Lung (tissue), 11 donors: ENCODE measurements at regions not wholly inside any gene's neighbourhood (a gene's known extent, or its start where the extent isn't known, plus 50 kb on each side); places are given as distances from the start of the nearest gene placed in this dataset.

ENCODE experiments used
- ATAC-seq: fragments of 200-7000 bp; cut with Tn5 transposase; one replicate; pipeline ENCODE4 v1.9.1; 2020; ENCODE audit warnings: moderate number of reproducible peaks; ENCODE audit not compliant: insufficient read depth, low FRiP score
- DNase-seq, 3 donors: peaks; one replicate each; pipeline ENCODE4 v3.0.0-alpha.2; 2013 to 2017
- H3K27ac ChIP-seq, 2 donors: one replicate each; pipeline ENCODE4 v1.5.1; 2013; ENCODE audit warnings: mild to moderate bottlenecking in 2 of 2, moderate library complexity in 2 of 2, control low read depth in 1 of 2, inconsistent platforms in 1 of 2, low read depth in 1 of 2, low read length in 1 of 2
- H3K27me3 ChIP-seq, 3 donors: one replicate each; pipeline ENCODE4 v1.5.1; 2013; ENCODE audit warnings: low read length in 2 of 3; ENCODE audit not compliant: control insufficient read depth in 3 of 3, insufficient read depth in 3 of 3
- H3K36me3 ChIP-seq, 4 donors: one replicate each; pipeline ENCODE4 v1.5.1; 2013; ENCODE audit warnings: low read length in 4 of 4, mild to moderate bottlenecking in 1 of 4, moderate library complexity in 1 of 4; ENCODE audit not compliant: control insufficient read depth in 4 of 4, insufficient read depth in 4 of 4
- H3K4me1 ChIP-seq, 5 donors: one replicate each; pipeline ENCODE4 v1.5.1; 2013; ENCODE audit warnings: low read length in 5 of 5, mild to moderate bottlenecking in 2 of 5, moderate library complexity in 1 of 5; ENCODE audit not compliant: control insufficient read depth in 5 of 5, insufficient read depth in 5 of 5
- H3K4me3 ChIP-seq: one replicate; pipeline ENCODE4 v1.5.1; 2013; ENCODE audit warnings: mild to moderate bottlenecking, control low read depth, moderate library complexity
- H3K9ac ChIP-seq, 2 donors: one replicate each; pipeline ENCODE4 v1.5.1; 2013; ENCODE audit warnings: low read length in 2 of 2, control low read depth in 1 of 2; ENCODE audit not compliant: insufficient read depth in 1 of 2
- H3K9me3 ChIP-seq, 4 donors: one replicate each; pipeline ENCODE4 v1.5.1; 2013; ENCODE audit warnings: low read length in 3 of 4, mild to moderate bottlenecking in 1 of 4, moderate library complexity in 1 of 4; ENCODE audit not compliant: control insufficient read depth in 4 of 4, insufficient read depth in 3 of 4
- WGBS, 2 donors: extraction: QIAGEN DNeasy Blood & Tissue Kit; methylation state at CpG; one replicate each; pipeline ENCODE4 v1.1.7; 2013; 5-methylcytosine and 5-hydroxymethylcytosine counted together
- TF ChIP-seq, protein P1 (sequence below): IDR thresholded peaks from 2 replicates; pipeline ENCODE4 v1.5.1; 2012; ENCODE audit warnings: mild to moderate bottlenecking; ENCODE audit errors: control extremely low read depth, extremely low read depth
- donor health status: control.
- donor health status: control.
- donor health status: Bipolar disorder and iron deficiency.
- donor health status: healthy.
- donor health status: DM: yes; HTN: yes; CAD: no.

DNA sequence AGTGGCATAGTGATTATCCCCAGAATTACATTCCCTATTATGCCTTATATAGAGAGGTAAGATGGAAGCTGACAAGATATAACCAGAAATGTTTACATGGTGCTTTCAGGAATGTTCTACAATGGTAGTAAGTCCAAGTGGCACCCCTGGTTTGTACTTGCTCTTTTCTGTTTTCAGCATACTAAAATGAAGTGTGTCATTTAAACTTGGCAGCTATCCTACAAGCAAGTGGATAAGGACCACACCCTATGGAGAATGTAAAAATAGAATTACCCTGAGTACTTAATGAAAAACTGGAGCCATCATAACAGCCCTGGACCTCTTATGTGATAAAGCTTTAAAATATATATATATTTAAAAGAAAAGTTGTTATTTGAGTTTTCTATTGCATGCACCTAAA is 1012.7 kb upstream of the CADM2 start:
- Histone ChIP-seq H3K9ac (no peak overlapping the region), H3K27ac (peak overlapping the region in 1 of 2 donors; percentile 9), H3K27me3 (no peaks in the 10 kb centered on the region), H3K36me3 (no peaks in the 10 kb centered on the region), H3K4me3 (no peak overlapping the region), H3K9me3 (peaks cover 0 to 2% (median under 1%) of the 10 kb centered on the region in 4 donors), H3K4me1 (no peaks in the 10 kb centered on the region)
- ATAC-seq, result no peak
- TF ChIP-seq, protein P1, sequence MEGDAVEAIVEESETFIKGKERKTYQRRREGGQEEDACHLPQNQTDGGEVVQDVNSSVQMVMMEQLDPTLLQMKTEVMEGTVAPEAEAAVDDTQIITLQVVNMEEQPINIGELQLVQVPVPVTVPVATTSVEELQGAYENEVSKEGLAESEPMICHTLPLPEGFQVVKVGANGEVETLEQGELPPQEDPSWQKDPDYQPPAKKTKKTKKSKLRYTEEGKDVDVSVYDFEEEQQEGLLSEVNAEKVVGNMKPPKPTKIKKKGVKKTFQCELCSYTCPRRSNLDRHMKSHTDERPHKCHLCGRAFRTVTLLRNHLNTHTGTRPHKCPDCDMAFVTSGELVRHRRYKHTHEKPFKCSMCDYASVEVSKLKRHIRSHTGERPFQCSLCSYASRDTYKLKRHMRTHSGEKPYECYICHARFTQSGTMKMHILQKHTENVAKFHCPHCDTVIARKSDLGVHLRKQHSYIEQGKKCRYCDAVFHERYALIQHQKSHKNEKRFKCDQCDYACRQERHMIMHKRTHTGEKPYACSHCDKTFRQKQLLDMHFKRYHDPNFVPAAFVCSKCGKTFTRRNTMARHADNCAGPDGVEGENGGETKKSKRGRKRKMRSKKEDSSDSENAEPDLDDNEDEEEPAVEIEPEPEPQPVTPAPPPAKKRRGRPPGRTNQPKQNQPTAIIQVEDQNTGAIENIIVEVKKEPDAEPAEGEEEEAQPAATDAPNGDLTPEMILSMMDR, result no peak
- DNase-seq, result peak in 1 of 3 donors; percentile 1

DNA sequence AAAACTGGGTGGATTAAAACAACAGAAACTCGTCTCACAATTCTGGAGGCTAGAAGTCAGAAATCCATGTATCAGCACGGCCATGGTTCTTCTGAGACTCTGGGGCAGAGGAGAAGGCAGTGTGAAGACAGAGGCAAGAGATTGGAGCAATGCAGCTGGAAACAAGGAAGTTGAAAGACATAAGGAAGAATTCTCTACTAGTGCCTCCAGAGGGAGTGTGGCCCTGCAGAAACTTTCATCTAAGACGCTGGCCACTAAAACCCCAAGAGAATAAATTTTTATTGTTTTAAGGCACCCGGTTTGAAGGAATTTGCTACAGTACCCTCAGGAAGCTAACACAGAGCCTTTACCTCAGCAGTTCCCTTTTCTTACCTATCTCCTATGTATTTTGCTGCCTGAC is 1012.2 kb upstream of the CADM2 start:
- Histone ChIP-seq H3K36me3 (no peaks in the 10 kb centered on the region), H3K9me3 (peaks cover 0 to 2% (median under 1%) of the 10 kb centered on the region in 4 donors), H3K27me3 (no peaks in the 10 kb centered on the region), H3K4me3 (no peak overlapping the region), H3K27ac (no peak overlapping the region), H3K9ac (no peak overlapping the region), H3K4me1 (no peaks in the 10 kb centered on the region)
- DNase-seq (peak in 2 of 3 donors; percentile 4 to 22), ATAC-seq (no peak)
- TF ChIP-seq, protein P1, result no peak
- WGBS, 2 donors, result 43 to 45% methylated on average over 4 of the region's 4 CpGs

GRCh38 chr3:83948771-83949170 is 1010.0 kb upstream of the CADM2 start:
- Histone ChIP-seq H3K36me3 (no peaks in the 10 kb centered on the region), H3K9ac (no peak overlapping the region), H3K4me1 (no peaks in the 10 kb centered on the region), H3K27me3 (no peaks in the 10 kb centered on the region), H3K27ac (no peak overlapping the region), H3K9me3 (no peaks in the 10 kb centered on the region), H3K4me3 (no peak overlapping the region)
- TF ChIP-seq, protein P1, result no peak
- DNase-seq, result no peak
- no peak for ATAC-seq
- 73 to 76% methylated on average over 1 of the region's 1 CpG for WGBS, 2 donors

- Histone ChIP-seq H3K27ac (no peak overlapping the region), H3K9ac (no peak overlapping the region), H3K36me3 (no peaks in the 10 kb centered on the region), H3K27me3 (no peaks in the 10 kb centered on the region), H3K9me3 (no peaks in the 10 kb centered on the region), H3K4me3 (no peak overlapping the region), H3K4me1 (no peaks in the 10 kb centered on the region)
- WGBS, 2 donors, result 61 to 73% methylated on average over 3 of the region's 3 CpGs
- TF ChIP-seq, protein P1, result no peak
- no peak for ATAC-seq
- no peak for DNase-seq
These were observed 1005.2 kb upstream of the CADM2 start for GRCh38 chr3:83953417-83954089.
